ENCODE measurements at regions not wholly inside any gene's neighbourhood (a gene's known extent, or its start where the extent isn't known, plus 50 kb on each side); places are given as distances from the start of the nearest gene placed in this dataset.

GRCh38 chr2:226526716-226527115, 272.9 kb downstream of the IRS1 start:
- intact Hi-C loops (cut with DNase I): no loop called here
- Histone ChIP-seq H3K27ac (no peak overlapping the region), H3K27me3 (no peaks in the 10 kb centered on the region), H3K36me3 (no peaks in the 10 kb centered on the region), H3K4me1 (no peaks in the 10 kb centered on the region), H3K4me3 (no peak overlapping the region), H3K9me3 (no peaks in the 10 kb centered on the region)
- WGBS, 4 donors: 54 to 64% (median 62%) methylated on average over 3 of the region's 3 CpGs
- no peak for TF ChIP-seq POLR2A (IDR thresholded peaks at IDR 0.05)
- no peak for TF ChIP-seq CTCF (IDR thresholded peaks at IDR 0.05)
- ATAC-seq: no peak
- no peak for DNase-seq

DNA sequence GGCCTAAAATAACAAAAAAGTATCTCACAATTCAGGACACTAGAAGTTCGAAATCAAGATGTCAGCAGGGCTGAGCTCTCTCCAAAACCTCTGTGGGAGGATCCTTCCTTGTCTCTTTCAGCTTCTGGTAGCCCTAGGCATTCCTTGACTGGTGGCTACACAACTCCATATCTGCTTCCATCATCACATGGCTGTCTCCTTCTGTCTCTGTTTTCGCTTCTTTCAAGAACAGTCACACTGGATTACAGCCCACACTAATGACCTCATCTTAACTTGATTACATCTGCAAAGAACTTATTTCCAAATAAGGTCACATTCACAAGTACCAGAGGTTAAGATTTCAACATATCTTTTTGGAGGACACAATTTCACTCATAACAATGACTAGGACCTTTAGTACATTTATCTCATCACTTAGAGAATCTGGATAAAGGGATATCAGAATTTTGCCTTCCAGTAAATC, 275.2 kb downstream of the IRS1 start:
- intact Hi-C loops (cut with DNase I): no loop called here
- TF ChIP-seq CTCF (IDR thresholded peaks at IDR 0.05): no peak
- no peak for TF ChIP-seq POLR2A (IDR thresholded peaks at IDR 0.05)
- Histone ChIP-seq H3K36me3 (no peaks in the 10 kb centered on the region), H3K4me3 (no peak overlapping the region), H3K4me1 (no peaks in the 10 kb centered on the region), H3K9me3 (peaks cover 0 to 6% (median 0%) of the 10 kb centered on the region in 12 donors), H3K27me3 (no peaks in the 10 kb centered on the region), H3K27ac (no peak overlapping the region)
- peak in 3 of 4 donors; percentile 30 to 92 (median 50) for ATAC-seq
- WGBS, 4 donors: 67 to 77% (median 75%) methylated on average over 2 of the region's 2 CpGs
- no peak for DNase-seq

- H3K9me3 ChIP-seq: peaks cover 0 to 10% (median 0%) of the 10 kb centered on the region in 12 donors
- DNase-seq (no peak), ATAC-seq (peak in 2 of 4 donors; percentile 44 to 55)
- no peaks in the 10 kb centered on the region for H3K36me3 ChIP-seq
- H3K4me3 ChIP-seq: no peak overlapping the region
- no peaks in the 10 kb centered on the region for H3K4me1 ChIP-seq
- TF ChIP-seq POLR2A (IDR thresholded peaks at IDR 0.05) (no peak), CTCF (IDR thresholded peaks at IDR 0.05) (no peak)
- no peak overlapping the region for H3K27ac ChIP-seq
- no peaks in the 10 kb centered on the region for H3K27me3 ChIP-seq
- intact Hi-C loops (cut with DNase I): no loop called here
- WGBS, 4 donors: 61 to 73% (median 69%) methylated on average over 2 of the region's 2 CpGs
Observed at GRCh38 chr2:226520723-226521122, 278.9 kb downstream of the IRS1 start.

DNA sequence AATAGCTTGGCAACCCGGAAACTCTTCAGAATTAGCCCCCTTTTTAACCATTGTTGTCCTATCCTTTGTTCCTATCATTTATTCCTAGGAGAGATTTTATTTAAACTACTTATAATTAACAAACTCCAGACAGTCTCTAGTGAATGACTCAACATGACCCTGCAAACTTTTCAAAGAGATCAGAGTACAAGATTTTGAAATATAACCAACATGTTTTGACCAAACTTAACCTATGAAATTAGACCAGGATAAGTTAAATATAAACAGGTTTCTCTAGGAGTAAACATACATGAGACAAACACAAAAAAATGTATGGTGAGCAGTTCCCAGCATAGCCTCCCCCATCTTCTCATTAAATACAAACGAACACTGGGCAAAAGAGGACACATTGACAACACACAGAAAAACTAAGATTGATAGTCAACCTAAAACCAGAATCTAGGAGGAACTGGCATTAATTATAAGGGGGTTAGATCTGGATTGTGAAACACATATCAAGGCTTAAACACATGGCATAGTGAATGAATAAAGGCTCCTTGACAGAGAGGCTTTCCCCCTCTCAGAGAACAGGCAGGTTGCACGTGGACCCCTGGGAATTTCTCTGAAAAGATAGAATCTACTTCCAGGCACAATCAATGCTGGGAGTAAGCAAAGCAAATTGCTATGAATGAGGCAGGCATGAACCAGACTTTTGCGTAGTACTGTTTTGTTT, 284.1 kb downstream of the IRS1 start:
- WGBS, 4 donors: 80 to 86% (median 85%) methylated on average over 4 of the region's 4 CpGs
- H3K4me3 ChIP-seq: no peak overlapping the region
- TF ChIP-seq CTCF (IDR thresholded peaks at IDR 0.05) (no peak), POLR2A (IDR thresholded peaks at IDR 0.05) (no peak)
- no peak for ATAC-seq
- H3K4me1 ChIP-seq: no peaks in the 10 kb centered on the region
- DNase-seq: no peak
- H3K9me3 ChIP-seq: peaks cover 0 to 10% (median 0%) of the 10 kb centered on the region in 12 donors
- intact Hi-C loops (cut with DNase I): loop anchor here in 1 of 10 donors (2.0 kb wide), 1 partner anchor 69 kb away; no protein-coding TSS in a partner anchor
- no peak overlapping the region for H3K27ac ChIP-seq
- no peaks in the 10 kb centered on the region for H3K27me3 ChIP-seq
- no peaks in the 10 kb centered on the region for H3K36me3 ChIP-seq

Data from heart left ventricle (tissue), 16 donors.